ENCODE measurements at regions not wholly inside any gene's neighbourhood (a gene's known extent, or its start where the extent isn't known, plus 50 kb on each side); places are given as distances from the start of the nearest gene placed in this dataset.

GRCh38 chr10:111933937-111934336 lies 249.6 kb downstream of the GPAM start:
- Histone ChIP-seq H3K36me3 (ENCODE audit: control insufficient read depth, insufficient read depth, low read length) (no peaks in the 10 kb centered on the region), H3K4me3 (ENCODE audit: low read length) (no peak overlapping the region), H3K4me1 (ENCODE audit: control insufficient read depth, insufficient read depth, low read length) (no peaks in the 10 kb centered on the region), H3K9me3 (ENCODE audit: control insufficient read depth, low read depth, low read length) (no peaks in the 10 kb centered on the region), H3K27me3 (ENCODE audit: control insufficient read depth, insufficient read depth, low read length) (no peaks in the 10 kb centered on the region), H3K27ac (ENCODE audit: low read length) (no peak overlapping the region)
- DNase-seq = no peak
- no CpG with 5 or more reads among the region's 5 CpGs for WGBS (ENCODE audit: insufficient coverage, low lambda C conversion rate)

DNA sequence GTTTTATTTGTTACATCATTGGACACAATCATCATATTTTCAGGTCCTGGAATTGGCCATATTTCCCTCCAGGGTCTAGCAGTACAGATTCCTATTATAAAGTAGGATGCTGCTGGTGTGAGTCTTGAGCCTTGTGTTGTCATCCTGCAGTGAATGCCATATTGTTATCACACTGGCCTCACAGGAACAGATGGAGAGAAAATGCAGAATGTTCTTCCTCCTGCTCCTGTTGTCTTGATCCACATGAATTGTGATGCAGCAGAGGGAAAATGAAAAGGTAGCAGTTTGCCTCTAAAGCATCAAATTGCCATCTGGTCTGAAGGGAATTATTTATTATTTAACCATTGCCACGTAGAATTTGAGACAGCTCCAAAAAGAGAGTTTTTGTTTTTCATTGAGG lies 248.6 kb downstream of the GPAM start:
- no peaks in the 10 kb centered on the region for H3K36me3 ChIP-seq (ENCODE audit: control insufficient read depth, insufficient read depth, low read length)
- H3K27me3 ChIP-seq (ENCODE audit: control insufficient read depth, insufficient read depth, low read length) = no peaks in the 10 kb centered on the region
- WGBS (ENCODE audit: insufficient coverage, low lambda C conversion rate) = 83% methylated on average over 1 of the region's 1 CpG
- no peak for DNase-seq
- no peak overlapping the region for H3K4me3 ChIP-seq (ENCODE audit: low read length)
- H3K9me3 ChIP-seq (ENCODE audit: control insufficient read depth, low read depth, low read length) = no peaks in the 10 kb centered on the region
- no peaks in the 10 kb centered on the region for H3K4me1 ChIP-seq (ENCODE audit: control insufficient read depth, insufficient read depth, low read length)
- H3K27ac ChIP-seq (ENCODE audit: low read length) = no peak overlapping the region

DNA sequence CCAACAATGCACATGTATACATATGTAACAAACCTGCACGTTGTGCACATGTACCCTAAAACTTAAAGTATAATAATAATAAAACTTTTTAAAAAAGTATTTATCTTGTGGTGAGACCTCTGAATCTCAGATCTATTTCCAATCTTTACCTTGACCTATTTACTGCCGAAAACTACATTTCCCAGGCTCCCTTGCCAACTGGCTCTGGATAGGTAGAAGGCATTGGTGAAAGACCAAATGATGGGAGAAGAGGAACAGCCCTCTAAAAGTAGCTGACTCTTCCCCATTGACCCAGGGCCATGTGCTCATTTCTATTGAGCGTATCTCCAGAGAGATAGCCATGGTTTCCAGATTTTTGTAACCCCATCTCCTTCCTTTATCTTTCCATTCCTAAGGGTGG lies 247.4 kb downstream of the GPAM start:
- Histone ChIP-seq H3K9me3 (ENCODE audit: control insufficient read depth, low read depth, low read length) (no peaks in the 10 kb centered on the region), H3K4me3 (ENCODE audit: low read length) (no peak overlapping the region), H3K36me3 (ENCODE audit: control insufficient read depth, insufficient read depth, low read length) (no peaks in the 10 kb centered on the region), H3K4me1 (ENCODE audit: control insufficient read depth, insufficient read depth, low read length) (no peaks in the 10 kb centered on the region), H3K27ac (ENCODE audit: low read length) (no peak overlapping the region), H3K27me3 (ENCODE audit: control insufficient read depth, insufficient read depth, low read length) (no peaks in the 10 kb centered on the region)
- 88% methylated on average over 3 of the region's 3 CpGs for WGBS (ENCODE audit: insufficient coverage, low lambda C conversion rate)
- no peak for DNase-seq

GRCh38 chr10:111944331-111944730 lies 239.2 kb downstream of the GPAM start:
- Histone ChIP-seq H3K36me3 (ENCODE audit: control insufficient read depth, insufficient read depth, low read length) (no peaks in the 10 kb centered on the region), H3K27me3 (ENCODE audit: control insufficient read depth, insufficient read depth, low read length) (no peaks in the 10 kb centered on the region), H3K9me3 (ENCODE audit: control insufficient read depth, low read depth, low read length) (no peaks in the 10 kb centered on the region), H3K27ac (ENCODE audit: low read length) (no peak overlapping the region), H3K4me3 (ENCODE audit: low read length) (no peak overlapping the region), H3K4me1 (ENCODE audit: control insufficient read depth, insufficient read depth, low read length) (no peaks in the 10 kb centered on the region)
- no peak for DNase-seq
- WGBS (ENCODE audit: insufficient coverage, low lambda C conversion rate) = no CpG with 5 or more reads among the region's 6 CpGs

- Histone ChIP-seq H3K9me3 (ENCODE audit: control insufficient read depth, low read depth, low read length) (no peaks in the 10 kb centered on the region), H3K4me1 (ENCODE audit: control insufficient read depth, insufficient read depth, low read length) (no peaks in the 10 kb centered on the region), H3K36me3 (ENCODE audit: control insufficient read depth, insufficient read depth, low read length) (no peaks in the 10 kb centered on the region), H3K27ac (ENCODE audit: low read length) (no peak overlapping the region), H3K4me3 (ENCODE audit: low read length) (no peak overlapping the region), H3K27me3 (ENCODE audit: control insufficient read depth, insufficient read depth, low read length) (no peaks in the 10 kb centered on the region)
- WGBS (ENCODE audit: insufficient coverage, low lambda C conversion rate) = no CpG with 5 or more reads among the region's 1 CpG
- DNase-seq = no peak
These were observed 229.6 kb downstream of the GPAM start for GRCh38 chr10:111953949-111954348.

- H3K36me3 ChIP-seq (ENCODE audit: control insufficient read depth, insufficient read depth, low read length) = no peaks in the 10 kb centered on the region
- WGBS (ENCODE audit: insufficient coverage, low lambda C conversion rate) = 80% methylated on average over 1 of the region's 4 CpGs
- no peaks in the 10 kb centered on the region for H3K9me3 ChIP-seq (ENCODE audit: control insufficient read depth, low read depth, low read length)
- DNase-seq = no peak
- no peaks in the 10 kb centered on the region for H3K27me3 ChIP-seq (ENCODE audit: control insufficient read depth, insufficient read depth, low read length)
- H3K4me3 ChIP-seq (ENCODE audit: low read length) = no peak overlapping the region
- H3K27ac ChIP-seq (ENCODE audit: low read length) = no peak overlapping the region
- no peaks in the 10 kb centered on the region for H3K4me1 ChIP-seq (ENCODE audit: control insufficient read depth, insufficient read depth, low read length)
These were observed 229.2 kb downstream of the GPAM start for GRCh38 chr10:111954386-111954785.

- no CpG with 5 or more reads among the region's 6 CpGs for WGBS (ENCODE audit: insufficient coverage, low lambda C conversion rate)
- no peaks in the 10 kb centered on the region for H3K27me3 ChIP-seq (ENCODE audit: control insufficient read depth, insufficient read depth, low read length)
- H3K27ac ChIP-seq (ENCODE audit: low read length) = no peak overlapping the region
- no peak overlapping the region for H3K4me3 ChIP-seq (ENCODE audit: low read length)
- H3K36me3 ChIP-seq (ENCODE audit: control insufficient read depth, insufficient read depth, low read length) = no peaks in the 10 kb centered on the region
- H3K4me1 ChIP-seq (ENCODE audit: control insufficient read depth, insufficient read depth, low read length) = no peaks in the 10 kb centered on the region
- H3K9me3 ChIP-seq (ENCODE audit: control insufficient read depth, low read depth, low read length) = no peaks in the 10 kb centered on the region
- DNase-seq = no peak
These were observed 226.7 kb downstream of the GPAM start for GRCh38 chr10:111956841-111957240.

DNA sequence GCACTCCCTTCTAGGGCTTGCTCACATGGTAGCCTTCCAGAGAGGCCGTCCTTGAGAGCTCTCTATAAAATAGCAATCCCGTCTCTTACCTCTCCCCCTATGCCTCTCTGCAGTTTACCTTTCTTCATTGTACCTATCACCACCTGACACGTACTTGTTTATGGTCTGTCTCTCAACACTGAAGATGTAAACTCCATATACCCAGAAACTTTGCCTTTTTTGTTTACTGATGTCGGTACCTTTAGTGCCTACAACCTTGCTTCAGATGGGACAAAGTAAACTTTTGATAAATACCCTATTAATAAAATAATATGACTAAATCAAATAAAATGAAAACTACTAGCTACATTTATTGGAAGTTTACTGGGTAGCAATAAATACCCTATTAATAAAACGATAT lies 220.6 kb downstream of the GPAM start:
- no peak for DNase-seq

DNA sequence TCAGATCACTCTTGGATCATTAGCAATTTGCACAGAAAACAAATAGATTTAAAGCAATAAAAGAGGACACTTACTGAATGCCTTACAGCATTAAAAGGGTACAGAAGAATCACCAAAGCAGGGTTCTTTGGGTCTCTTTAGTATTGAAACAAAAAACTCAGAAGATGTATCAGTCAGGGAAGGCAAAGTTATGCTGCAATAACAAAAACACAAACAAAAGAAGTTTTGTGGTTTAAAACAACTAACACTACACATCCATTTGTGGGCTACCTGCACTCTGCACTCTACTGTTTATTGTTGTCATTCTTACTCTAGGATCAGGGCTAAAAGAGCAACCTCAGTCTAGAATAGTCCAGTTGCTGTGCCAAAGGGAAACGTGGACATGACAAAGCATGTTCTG lies 216.4 kb downstream of the GPAM start:
- no peak for DNase-seq
- H3K27ac ChIP-seq (ENCODE audit: low read length) = no peak overlapping the region
- H3K9me3 ChIP-seq (ENCODE audit: control insufficient read depth, low read depth, low read length) = no peaks in the 10 kb centered on the region
- no peaks in the 10 kb centered on the region for H3K27me3 ChIP-seq (ENCODE audit: control insufficient read depth, insufficient read depth, low read length)
- H3K4me1 ChIP-seq (ENCODE audit: control insufficient read depth, insufficient read depth, low read length) = no peaks in the 10 kb centered on the region
- no peak overlapping the region for H3K4me3 ChIP-seq (ENCODE audit: low read length)
- WGBS (ENCODE audit: insufficient coverage, low lambda C conversion rate) = no CpG with 5 or more reads among the region's 1 CpG
- no peaks in the 10 kb centered on the region for H3K36me3 ChIP-seq (ENCODE audit: control insufficient read depth, insufficient read depth, low read length)

More for the DNA sequence above, 220.6 kb downstream of the GPAM start:
- Histone ChIP-seq H3K27me3 (ENCODE audit: control insufficient read depth, insufficient read depth, low read length) (no peaks in the 10 kb centered on the region), H3K27ac (ENCODE audit: low read length) (no peak overlapping the region), H3K36me3 (ENCODE audit: control insufficient read depth, insufficient read depth, low read length) (no peaks in the 10 kb centered on the region), H3K4me3 (ENCODE audit: low read length) (no peak overlapping the region), H3K4me1 (ENCODE audit: control insufficient read depth, insufficient read depth, low read length) (no peaks in the 10 kb centered on the region), H3K9me3 (ENCODE audit: control insufficient read depth, low read depth, low read length) (no peaks in the 10 kb centered on the region)
- WGBS (ENCODE audit: insufficient coverage, low lambda C conversion rate) = 69% methylated on average over 3 of the region's 5 CpGs

DNA sequence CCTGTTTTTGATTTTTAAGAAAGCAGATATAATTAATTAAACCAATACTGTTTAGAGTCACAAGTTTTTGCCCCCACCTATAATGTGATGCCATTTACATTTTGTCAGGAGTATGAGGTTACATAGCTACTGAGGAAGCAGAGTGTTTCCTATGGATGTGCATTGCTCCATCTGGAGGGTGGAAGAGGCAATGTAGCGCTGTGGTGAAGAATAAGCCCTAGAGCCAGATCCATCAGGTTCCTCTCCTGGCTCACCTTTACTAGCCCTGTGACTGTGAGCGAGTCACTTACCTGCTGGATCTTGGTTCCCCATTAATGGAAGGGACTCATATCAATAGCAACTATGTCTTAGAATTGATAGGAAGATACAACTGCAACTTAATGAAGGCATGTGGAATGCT lies 216.0 kb downstream of the GPAM start:
- Histone ChIP-seq H3K4me3 (ENCODE audit: low read length) (no peak overlapping the region), H3K36me3 (ENCODE audit: control insufficient read depth, insufficient read depth, low read length) (no peaks in the 10 kb centered on the region), H3K9me3 (ENCODE audit: control insufficient read depth, low read depth, low read length) (no peaks in the 10 kb centered on the region), H3K27ac (ENCODE audit: low read length) (no peak overlapping the region), H3K27me3 (ENCODE audit: control insufficient read depth, insufficient read depth, low read length) (no peaks in the 10 kb centered on the region), H3K4me1 (ENCODE audit: control insufficient read depth, insufficient read depth, low read length) (no peaks in the 10 kb centered on the region)
- WGBS (ENCODE audit: insufficient coverage, low lambda C conversion rate) = no CpG with 5 or more reads among the region's 2 CpGs
- no peak for DNase-seq

- H3K4me1 ChIP-seq (ENCODE audit: control insufficient read depth, insufficient read depth, low read length) = no peaks in the 10 kb centered on the region
- no peaks in the 10 kb centered on the region for H3K27me3 ChIP-seq (ENCODE audit: control insufficient read depth, insufficient read depth, low read length)
- H3K36me3 ChIP-seq (ENCODE audit: control insufficient read depth, insufficient read depth, low read length) = no peaks in the 10 kb centered on the region
- 82% methylated on average over 3 of the region's 3 CpGs for WGBS (ENCODE audit: insufficient coverage, low lambda C conversion rate)
- no peak for DNase-seq
- H3K9me3 ChIP-seq (ENCODE audit: control insufficient read depth, low read depth, low read length) = no peaks in the 10 kb centered on the region
- no peak overlapping the region for H3K4me3 ChIP-seq (ENCODE audit: low read length)
- H3K27ac ChIP-seq (ENCODE audit: low read length) = no peak overlapping the region
These were observed 214.9 kb downstream of the GPAM start for GRCh38 chr10:111968647-111969046.
